ENCODE measurements at regions not wholly inside any gene's neighbourhood (a gene's known extent, or its start where the extent isn't known, plus 50 kb on each side); places are given as distances from the start of the nearest gene placed in this dataset.

GRCh38 chr11:43575913-43576310, 104.6 kb upstream of the HSD17B12 start:
- no peak for TF ChIP-seq POLR2A (IDR thresholded peaks at IDR 0.05)
- TF ChIP-seq, protein P1, sequence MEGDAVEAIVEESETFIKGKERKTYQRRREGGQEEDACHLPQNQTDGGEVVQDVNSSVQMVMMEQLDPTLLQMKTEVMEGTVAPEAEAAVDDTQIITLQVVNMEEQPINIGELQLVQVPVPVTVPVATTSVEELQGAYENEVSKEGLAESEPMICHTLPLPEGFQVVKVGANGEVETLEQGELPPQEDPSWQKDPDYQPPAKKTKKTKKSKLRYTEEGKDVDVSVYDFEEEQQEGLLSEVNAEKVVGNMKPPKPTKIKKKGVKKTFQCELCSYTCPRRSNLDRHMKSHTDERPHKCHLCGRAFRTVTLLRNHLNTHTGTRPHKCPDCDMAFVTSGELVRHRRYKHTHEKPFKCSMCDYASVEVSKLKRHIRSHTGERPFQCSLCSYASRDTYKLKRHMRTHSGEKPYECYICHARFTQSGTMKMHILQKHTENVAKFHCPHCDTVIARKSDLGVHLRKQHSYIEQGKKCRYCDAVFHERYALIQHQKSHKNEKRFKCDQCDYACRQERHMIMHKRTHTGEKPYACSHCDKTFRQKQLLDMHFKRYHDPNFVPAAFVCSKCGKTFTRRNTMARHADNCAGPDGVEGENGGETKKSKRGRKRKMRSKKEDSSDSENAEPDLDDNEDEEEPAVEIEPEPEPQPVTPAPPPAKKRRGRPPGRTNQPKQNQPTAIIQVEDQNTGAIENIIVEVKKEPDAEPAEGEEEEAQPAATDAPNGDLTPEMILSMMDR (IDR thresholded peaks at IDR 0.05): no peak
